GM19328 (cell line): ENCODE measurements at regions not wholly inside any gene's neighbourhood (a gene's known extent, or its start where the extent isn't known, plus 50 kb on each side); places are given as distances from the start of the nearest gene placed in this dataset.
"Not testable (repeated sequence)": the region's sequence is repeated elsewhere in the genome, so short reads cannot be mapped to it uniquely, and the experiment has no call there.

ENCODE experiments used
- ATAC-seq: cut with Tn5 transposase; IDR thresholded peaks from one replicate; pipeline ENCODE4 v1.9.1; 2021; ENCODE audit warnings: mild to moderate bottlenecking, moderate library complexity; ENCODE audit not compliant: unreplicated experiment

DNA sequence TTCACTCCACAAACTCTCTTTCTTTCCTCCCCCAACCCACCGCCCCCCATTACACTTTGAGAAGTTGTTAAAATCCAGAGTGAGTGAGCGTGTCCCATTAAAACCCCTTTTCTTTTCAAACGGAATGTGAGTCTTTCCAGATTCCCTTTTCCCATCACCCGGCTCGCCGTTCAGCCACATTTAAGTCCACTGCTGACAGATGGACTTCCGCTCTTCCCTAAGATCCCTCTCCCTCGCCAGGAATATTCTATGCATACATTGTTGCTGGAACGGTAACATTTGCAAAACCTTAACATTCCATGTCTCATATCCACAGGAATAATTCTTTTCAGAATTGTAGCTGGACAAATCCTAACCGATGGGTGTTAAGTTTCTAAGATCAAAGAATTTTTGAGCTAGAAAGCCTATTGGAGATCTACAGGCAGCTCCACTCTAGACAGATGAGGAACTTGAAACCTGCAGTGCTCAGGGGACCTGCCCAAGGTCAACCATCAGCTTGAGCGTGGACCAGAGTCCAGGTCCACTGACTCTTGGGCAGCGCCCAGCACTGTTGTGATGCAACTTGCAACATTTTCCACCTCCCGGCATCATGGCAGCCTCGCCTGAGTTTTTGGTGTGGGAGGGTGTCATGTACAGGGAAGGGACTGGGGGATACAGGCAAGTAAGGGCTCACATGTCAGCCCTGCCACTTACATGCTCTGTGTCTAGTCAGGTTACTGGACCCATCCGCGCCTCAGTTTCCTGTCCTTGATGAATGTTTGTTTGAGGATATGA is 500.1 kb downstream of the CCDC171 start:
- ATAC-seq: no peak

DNA sequence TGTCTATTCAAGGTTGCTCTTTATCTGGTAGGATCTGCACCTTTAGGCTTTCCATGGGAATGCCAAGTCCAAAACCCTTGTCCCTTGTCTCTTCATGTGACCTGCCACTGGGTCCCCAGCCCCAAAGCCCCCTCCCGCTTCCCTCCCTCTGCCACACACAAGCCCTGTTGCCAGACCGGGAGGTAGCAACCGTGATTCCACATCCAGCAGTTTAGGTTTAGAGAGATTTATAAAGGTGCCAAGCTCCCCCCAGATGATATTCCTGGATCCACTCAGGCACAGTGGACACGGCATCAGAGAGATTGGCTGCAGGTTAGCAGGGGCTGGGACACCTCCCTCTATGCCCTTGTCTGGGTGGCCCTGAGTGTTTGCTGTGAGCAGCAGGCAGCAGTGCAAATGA is 504.7 kb downstream of the CCDC171 start:
- ATAC-seq: no peak

DNA sequence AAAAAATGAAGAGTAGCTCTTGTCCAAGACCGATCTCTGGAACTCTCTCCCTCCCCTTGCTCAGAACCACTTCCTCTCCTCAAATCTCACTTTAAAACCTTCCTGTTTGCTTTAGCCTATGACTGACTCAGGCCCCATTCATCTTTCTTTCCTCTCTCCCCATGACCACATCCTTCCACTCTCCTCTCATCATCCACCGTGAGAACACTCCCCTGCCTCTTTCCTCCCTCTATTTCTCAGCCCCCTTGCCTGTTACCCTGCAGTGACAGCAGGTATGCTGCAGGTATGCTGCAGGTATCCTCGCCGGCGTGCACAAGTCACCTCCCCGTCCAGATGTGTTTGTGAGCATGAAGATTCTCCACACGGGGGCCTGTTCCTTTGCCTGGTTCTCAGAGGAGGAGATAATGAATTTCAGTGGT is 505.3 kb downstream of the CCDC171 start:
- no peak for ATAC-seq

DNA sequence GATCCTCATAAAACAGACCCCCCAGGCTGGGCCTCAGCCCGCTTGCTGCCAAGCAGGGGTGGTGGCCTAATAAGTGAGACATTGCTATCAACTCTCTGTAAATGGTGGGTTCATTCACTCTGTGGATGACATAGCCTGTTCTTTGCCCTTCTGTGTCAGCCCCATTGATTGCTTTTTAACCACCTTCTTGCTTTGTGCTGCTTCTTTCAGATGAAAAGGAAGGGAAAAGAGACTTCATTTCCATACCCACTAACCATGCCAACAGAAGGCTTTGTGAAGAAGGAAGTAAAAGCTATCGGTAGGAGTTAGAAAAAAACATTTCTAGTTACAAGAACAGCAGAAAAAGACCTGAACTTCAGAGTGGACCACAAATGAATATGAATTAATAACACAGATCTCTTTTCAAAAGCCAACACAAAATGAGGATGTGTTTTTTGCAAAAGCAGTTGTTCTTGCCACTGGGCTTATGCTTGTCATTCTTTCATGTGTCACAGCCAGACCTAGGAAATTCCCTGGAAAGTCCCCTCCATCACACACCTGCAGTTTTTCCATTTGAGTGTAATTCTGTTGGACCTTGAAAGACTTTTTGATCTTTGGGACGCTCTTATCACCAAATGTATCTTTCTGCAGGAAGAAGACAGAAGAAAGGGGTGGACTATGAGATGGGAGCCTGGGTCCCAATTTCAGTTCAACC is 507.7 kb downstream of the CCDC171 start:
- ATAC-seq: no peak

DNA sequence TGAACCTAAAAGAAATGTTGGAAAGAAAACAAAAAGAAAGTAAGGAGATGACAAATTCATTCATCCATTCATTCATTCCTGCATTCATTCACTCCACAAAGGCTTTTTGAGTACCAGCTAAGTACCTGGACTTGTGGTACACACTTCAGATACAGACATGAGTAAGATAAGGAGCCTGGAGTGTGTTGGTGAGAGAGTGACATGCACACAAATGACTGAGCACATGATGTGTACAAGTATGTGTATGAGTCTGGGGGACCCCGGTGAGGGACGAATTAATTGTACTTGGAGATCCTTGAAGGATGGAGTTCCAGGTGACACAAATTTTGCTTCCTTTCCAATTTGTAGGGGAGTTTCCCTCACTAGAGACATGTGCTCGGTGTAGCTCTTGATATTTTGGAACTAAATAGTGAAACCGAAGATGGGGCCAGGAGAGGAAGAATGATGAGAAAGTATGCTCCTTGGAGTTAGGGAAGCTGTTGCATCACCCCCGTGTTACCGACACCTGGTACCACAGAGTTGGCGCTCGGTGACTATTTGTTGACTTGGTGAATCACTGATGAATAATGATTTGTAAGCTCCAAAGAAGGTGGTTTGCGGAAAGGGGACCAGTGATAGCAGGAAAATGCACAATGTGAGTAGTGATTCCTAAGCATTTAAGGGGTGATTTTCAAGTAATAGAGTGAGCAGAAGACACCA is 509.8 kb downstream of the CCDC171 start:
- ATAC-seq: no peak

DNA sequence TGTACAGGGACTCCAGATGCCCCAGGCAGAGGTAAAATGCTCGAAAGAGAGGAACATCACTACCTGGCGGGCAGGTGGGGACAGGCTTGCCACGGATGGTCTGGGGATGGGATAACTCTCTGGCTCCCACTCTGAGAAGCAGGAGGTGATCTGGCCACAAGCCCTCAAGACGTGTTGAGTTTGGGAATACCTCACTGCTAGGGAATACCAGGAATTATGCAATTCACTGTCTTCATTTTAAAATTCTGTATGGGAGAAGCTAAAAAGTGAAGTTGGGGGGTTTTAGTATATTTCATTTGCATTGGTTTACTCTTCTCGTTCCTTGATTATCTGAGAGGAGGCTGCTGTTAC is 510.4 kb downstream of the CCDC171 start:
- ATAC-seq: no peak

DNA sequence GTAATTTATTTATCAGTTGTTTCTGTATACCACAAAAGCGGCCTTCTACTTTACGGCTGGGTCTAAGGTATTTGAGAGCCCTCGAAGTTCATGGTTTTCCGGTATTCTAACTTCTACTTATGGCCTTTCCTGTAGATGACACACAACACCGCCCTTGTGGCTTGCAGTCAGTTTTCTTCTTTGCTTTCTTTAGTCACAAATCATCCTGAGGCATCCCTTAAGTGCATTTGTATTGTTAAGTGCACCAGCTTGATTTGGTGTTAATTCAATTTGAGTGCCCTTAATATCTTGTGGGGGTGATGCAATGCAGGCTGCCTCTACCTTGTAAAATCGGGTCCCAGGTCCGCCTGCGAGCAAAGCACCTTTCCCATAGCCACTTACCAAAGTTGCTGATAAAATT is 511.9 kb downstream of the CCDC171 start:
- no peak for ATAC-seq

DNA sequence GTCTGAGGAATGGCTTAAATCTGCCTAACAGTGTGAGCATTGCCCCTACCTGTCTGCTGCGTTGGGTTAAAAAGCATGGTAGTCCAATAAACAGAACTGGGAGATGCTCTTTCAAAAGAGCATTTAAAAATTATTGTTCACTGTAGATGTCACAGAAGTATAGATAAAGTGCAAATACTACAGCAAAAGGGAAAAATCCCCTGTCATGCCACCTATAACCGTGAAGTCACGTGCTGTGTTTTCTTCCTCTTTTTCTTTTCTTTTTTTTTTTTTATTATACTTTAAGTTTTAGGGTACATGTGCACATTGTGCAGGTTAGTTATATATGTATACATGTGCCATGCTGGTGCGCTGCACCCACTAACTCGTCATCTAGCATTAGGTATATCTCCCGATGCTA is 513.4 kb downstream of the CCDC171 start:
- not testable (repeated sequence) for ATAC-seq

DNA sequence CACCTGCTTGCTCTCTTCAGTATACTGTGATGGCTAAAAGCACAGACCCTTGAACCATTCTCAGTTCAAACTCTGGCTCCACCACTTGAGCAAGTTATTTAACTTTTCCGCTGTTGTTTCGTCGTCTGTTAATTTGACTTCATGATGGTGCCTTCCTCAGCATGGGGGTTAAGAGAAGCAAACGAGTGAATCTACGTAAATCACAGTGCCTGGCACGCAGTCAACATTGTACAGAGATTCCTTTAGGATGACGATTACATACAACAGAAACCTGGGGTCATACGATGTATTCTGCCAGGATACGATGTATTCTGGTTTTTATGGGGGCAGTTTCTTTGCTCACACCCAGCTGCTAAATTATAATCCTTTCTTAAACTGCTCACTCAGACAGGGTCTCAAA is 515.6 kb downstream of the CCDC171 start:
- ATAC-seq: no peak

DNA sequence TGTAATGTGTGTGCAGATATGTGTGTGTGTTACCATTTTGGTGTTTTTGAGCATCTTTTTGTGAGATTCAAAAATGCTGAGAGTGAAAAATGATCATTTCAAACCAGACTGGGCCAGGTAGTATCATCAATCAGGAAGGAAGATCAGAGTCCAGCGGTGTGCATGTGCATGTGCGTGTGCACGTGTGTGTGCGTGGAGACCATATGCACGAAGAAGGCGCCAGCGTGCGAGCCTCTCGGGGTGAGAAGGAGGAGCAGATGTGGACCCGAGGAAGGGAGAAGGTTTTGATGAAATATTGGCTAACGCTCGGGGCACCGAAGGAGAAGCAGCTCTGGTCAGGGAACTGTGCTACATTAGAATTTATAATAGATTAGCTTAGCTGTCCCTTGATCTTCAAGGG is 516.4 kb downstream of the CCDC171 start:
- no peak for ATAC-seq

DNA sequence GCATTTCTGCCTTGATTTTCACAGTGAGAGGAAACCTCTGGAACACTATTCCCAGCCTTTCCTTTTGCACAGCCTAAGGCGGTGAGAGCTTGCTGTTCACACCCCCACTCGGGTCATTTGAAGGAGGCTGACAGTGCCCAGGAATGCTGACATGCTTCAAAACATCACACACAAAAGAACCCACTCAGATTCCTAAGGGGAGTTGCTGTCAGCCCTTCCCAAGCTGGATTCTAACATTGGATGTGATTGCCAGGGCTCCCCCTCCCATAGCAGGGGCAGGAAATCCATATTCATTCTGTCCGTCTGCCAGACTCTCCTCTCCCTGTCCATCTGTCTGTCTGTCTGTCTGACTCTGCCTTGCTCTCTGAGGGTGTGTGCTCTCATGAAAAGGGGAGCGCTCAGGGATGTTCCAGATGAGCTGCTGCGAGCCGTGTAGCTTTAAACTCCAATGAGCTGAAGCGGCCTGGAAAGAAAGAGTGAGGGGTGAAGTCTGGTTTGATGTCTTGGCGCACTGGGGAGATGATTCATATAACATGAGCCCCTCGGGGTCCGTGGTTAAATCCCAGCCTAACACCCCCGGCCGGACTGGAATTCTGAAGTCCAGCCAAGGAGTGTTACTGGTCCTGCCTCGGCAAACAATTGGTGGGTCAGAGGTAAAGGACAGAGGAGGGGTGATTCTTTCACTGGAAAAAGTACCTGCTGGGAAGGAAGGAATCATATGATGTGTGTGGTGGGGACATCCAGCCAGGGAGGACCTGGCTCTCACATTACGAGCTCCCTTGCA is 517.0 kb downstream of the CCDC171 start:
- ATAC-seq: no peak

DNA sequence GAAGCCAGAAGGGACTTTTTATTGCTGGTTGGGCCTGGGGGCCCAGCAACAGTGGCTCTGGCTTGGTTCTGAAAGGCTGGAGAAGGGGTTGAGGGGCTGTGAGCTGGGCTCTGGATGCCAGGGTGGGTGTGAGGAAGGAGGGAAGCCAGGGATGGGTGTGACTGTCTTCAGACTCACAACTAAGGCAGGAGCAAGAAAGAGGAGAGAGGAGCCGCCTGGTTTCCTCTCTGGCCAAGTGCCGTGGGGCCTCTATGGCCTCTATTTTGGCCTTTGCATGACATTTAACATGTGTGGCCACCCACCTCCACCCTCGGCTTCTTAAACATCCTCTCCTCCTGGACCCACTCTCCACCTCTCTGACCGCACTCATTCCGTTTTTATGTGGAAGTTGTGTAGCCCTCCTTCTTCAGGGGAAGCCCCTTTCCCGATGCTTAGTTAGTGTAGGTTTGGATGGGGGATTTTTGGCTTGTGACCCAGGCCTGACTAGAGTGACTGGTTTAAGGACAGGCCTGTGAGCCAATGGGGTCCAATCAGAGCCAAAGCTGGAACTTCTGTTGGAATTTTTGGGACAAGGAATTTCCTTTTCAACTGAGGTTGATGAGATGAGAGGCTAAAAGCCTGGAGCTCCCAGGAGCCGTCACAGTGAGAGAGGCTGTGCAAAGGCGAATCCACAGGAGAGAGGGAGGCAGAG is 517.8 kb downstream of the CCDC171 start:
- ATAC-seq: no peak

DNA sequence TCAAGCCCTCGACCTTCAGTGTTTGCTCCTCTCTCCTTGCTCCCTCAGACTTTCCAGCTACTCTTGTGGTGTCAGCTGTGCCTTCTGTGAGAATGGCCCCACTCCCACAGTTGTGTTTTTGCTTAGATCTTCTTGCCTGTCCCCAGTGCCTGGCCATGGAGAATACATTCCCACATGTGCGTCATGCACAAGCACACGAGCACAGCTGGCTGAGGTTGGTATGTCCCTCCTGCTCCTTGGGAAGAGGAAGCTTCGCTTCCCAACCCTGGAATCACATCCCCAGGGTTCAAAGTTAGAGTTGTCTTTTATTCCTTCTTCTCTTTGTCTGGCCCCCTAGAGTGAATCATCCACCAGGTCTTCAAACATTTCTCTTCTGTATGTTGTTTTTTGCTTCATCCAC is 518.6 kb downstream of the CCDC171 start:
- ATAC-seq: no peak

DNA sequence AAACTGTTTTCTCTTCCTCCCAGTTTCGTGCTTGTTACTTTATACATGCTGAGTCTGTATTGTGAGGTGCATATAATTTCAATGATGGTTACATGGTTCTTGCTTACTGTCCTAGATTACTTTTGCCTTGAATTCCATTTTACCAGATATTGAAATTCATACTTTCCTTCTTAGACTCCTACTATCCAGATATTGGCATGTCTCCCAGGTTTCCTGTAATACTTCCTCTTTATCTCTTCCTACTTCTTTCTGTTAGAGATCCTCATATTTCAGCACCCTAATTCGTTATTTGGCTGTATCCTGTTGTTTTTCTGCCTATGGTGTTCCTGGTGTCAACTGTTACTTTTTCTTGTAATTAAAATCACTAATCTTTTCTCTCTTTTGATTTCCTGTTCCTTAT is 522.1 kb downstream of the CCDC171 start:
- no peak for ATAC-seq

DNA sequence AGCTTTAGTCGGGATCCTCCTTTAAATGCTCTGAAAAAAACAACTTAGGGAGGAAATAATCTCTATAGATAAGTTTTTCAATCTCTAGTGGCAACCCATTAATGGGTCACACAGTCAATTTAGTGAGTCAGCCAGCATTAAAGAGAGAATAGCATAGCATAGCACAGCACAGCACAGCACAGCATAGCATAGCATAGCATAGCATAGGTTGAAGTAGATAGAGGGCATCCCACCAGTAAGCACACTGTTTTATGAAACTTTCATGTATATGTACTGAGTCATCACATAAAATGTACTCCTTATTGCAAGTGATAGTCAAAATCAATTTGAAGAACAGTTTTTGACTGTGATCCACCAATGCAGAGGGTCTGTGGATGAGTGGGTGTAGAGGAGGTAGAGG is 522.9 kb downstream of the CCDC171 start:
- ATAC-seq: no peak

DNA sequence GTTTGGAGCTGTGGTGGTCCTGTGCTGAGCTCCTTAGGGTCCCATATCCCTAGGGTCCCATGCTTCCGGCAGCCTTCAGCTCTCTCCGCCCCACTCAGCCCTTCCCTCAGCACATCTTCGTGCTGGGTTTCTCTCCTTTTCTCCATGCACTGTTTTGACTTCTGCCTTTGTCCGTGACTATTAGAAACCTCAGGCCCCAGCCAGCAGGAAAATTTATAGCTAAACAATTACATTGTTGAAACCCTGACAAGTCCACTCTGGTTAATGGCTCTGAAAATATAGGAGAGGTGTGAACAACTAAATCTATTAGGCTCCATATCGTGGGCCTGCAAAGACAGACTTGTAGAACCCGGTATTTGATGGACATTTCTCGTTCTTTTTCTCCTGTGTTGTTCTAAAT is 523.7 kb downstream of the CCDC171 start:
- no peak for ATAC-seq

DNA sequence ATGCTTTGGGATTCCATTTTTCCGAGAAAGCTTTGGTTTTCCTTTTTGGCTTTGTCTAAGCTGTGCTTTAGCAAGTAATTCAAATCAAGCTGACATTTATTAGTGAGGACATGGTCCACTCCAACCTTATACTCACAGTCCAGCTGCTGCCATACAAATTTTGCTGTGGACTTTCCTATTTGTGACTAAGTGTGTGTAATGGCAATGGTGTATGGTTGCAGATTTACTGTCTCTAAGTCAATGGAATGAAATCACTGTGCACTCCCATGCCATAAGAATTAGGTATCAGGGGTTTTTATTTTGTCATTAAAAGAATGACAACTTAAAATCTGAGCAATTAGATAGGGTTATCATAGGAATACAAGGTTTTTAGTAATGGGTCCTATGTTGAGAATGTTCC is 530.0 kb downstream of the CCDC171 start:
- no peak for ATAC-seq

DNA sequence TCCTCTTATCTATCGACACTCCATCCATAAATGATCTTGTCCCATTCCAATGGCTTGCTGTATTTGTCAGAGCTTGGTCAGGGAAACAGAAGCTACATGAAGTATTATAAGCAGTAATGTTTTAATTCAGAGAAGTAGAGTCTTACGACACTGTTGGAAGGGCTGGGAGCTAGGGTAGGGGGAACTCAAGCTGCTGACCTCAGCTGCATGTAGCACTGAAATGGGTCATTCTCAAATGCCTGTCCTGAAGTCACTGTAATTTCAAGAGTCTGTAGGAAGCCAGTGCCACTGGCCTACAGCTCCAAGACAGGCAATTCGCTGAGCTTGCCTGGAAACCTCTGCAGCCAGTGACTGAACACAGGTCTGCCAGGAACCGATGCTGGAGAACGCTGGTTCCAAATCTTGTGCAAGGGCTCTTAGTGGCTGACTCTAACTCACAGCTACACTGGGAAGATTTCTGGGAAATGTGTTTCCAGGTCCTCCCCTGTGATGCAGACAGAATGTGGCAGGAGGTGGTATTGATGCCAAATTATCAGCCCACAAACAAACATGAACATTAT is 532.4 kb downstream of the CCDC171 start:
- ATAC-seq: no peak

DNA sequence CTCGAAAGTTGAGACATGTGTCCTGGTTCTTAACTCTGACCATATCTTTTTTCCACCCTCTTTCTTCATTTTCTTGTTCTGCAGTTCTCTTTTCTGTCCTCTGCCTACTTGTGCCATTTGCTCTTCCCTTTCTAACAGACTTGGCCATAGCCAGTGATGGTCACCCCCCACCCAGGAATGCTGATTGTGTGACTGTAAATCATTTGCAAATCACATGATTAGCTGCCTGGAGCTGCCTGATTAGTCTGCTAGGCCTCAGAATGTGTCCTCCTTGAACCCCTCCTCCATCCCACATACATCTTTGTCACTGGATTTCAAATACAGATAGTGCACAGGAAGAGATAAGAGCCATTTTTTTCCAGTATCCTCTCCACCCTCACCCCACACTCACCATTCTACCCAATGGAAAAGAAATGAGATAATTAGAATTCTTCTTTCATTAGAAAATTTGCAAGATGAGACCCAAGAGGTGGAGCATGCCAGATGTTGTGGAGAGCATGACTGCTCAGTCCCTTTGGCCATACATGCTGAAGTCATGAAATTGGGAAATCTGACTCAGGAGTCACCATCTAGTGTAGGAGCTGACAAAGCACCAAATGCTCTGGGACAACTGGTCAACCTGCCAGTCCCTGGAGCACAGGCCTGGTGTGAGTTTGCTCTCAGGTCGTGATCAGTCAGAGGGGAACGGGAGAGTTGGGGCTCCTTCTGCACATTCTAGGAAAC is 538.2 kb downstream of the CCDC171 start:
- no peak for ATAC-seq
